ENCODE measurements at regions not wholly inside any gene's neighbourhood (a gene's known extent, or its start where the extent isn't known, plus 50 kb on each side); places are given as distances from the start of the nearest gene placed in this dataset.

- intact Hi-C loops (cut with DNase I, micrococcal nuclease): no loop called here
- CTCF ChIA-PET: no interaction called here
- H3K27ac ChIP-seq (ENCODE audit: low read depth in 1 of 2, low read length in 2 of 2): no peak overlapping the region
- Mint-ChIP-seq H3K27ac (no peak overlapping the region), H3K4me3 (no peak overlapping the region), H3K27me3 (no peaks in the 10 kb centered on the region), H3K4me1 (ENCODE audit: low read depth) (no peaks in the 10 kb centered on the region), H3K36me3 (ENCODE audit: low read depth) (no peaks in the 10 kb centered on the region), H3K9me3 (no peaks in the 10 kb centered on the region)
- ATAC-seq (ENCODE audit: poor library complexity) (no peak), DNase-seq (no peak)
- H3K4me3 ChIP-seq (ENCODE audit: low read length): no peak overlapping the region
- H3K9me3 ChIP-seq (ENCODE audit: control insufficient read depth in 1 of 2, insufficient read depth in 1 of 2, low read length in 2 of 2): no peaks in the 10 kb centered on the region
- no peak for TF ChIP-seq CTCF (IDR thresholded peaks at IDR 0.05)
- POLR2A ChIA-PET: no interaction called here
- H3K36me3 ChIP-seq (ENCODE audit: insufficient read depth, low read length): no peaks in the 10 kb centered on the region
- no peaks in the 10 kb centered on the region for H3K4me1 ChIP-seq (ENCODE audit: insufficient read depth, low read length)
- H3K27me3 ChIP-seq (ENCODE audit: control insufficient read depth in 1 of 2, insufficient read depth in 2 of 2, low read length in 2 of 2): no peaks in the 10 kb centered on the region
Observed at GRCh38 chr1:219428651-219429050, 184.3 kb downstream of the ZC3H11B start.

GRCh38 chr1:219427989-219428388 is 184.9 kb downstream of the ZC3H11B start:
- no peak for ATAC-seq (ENCODE audit: poor library complexity)
- Histone ChIP-seq H3K36me3 (ENCODE audit: insufficient read depth, low read length) (no peaks in the 10 kb centered on the region), H3K9me3 (ENCODE audit: control insufficient read depth in 1 of 2, insufficient read depth in 1 of 2, low read length in 2 of 2) (no peaks in the 10 kb centered on the region), H3K27ac (ENCODE audit: low read depth in 1 of 2, low read length in 2 of 2) (no peak overlapping the region), H3K4me3 (ENCODE audit: low read length) (no peak overlapping the region), H3K27me3 (ENCODE audit: control insufficient read depth in 1 of 2, insufficient read depth in 2 of 2, low read length in 2 of 2) (no peaks in the 10 kb centered on the region), H3K4me1 (ENCODE audit: insufficient read depth, low read length) (no peaks in the 10 kb centered on the region)
- no peaks in the 10 kb centered on the region for H3K9me3 Mint-ChIP-seq
- no peak for DNase-seq
- no peak overlapping the region for H3K27ac Mint-ChIP-seq
- ChIA-PET POLR2A (no interaction called here), CTCF (no interaction called here)
- no peak overlapping the region for H3K4me3 Mint-ChIP-seq
- no peaks in the 10 kb centered on the region for H3K36me3 Mint-ChIP-seq (ENCODE audit: low read depth)
- H3K4me1 Mint-ChIP-seq (ENCODE audit: low read depth): no peaks in the 10 kb centered on the region
- no peak for TF ChIP-seq CTCF (IDR thresholded peaks at IDR 0.05)
- intact Hi-C loops (cut with DNase I, micrococcal nuclease): no loop called here
- no peaks in the 10 kb centered on the region for H3K27me3 Mint-ChIP-seq

- ChIA-PET CTCF (no interaction called here), POLR2A (no interaction called here)
- ATAC-seq (ENCODE audit: poor library complexity): no peak
Observed at GRCh38 chr1:219427403-219427802, 185.5 kb downstream of the ZC3H11B start.

More at GRCh38 chr1:219427403-219427802, 185.5 kb downstream of the ZC3H11B start:
- Histone ChIP-seq H3K9me3 (ENCODE audit: control insufficient read depth in 1 of 2, insufficient read depth in 1 of 2, low read length in 2 of 2) (no peaks in the 10 kb centered on the region), H3K4me1 (ENCODE audit: insufficient read depth, low read length) (no peaks in the 10 kb centered on the region), H3K27ac (ENCODE audit: low read depth in 1 of 2, low read length in 2 of 2) (no peak overlapping the region), H3K36me3 (ENCODE audit: insufficient read depth, low read length) (no peaks in the 10 kb centered on the region), H3K27me3 (ENCODE audit: control insufficient read depth in 1 of 2, insufficient read depth in 2 of 2, low read length in 2 of 2) (no peaks in the 10 kb centered on the region), H3K4me3 (ENCODE audit: low read length) (no peak overlapping the region)
- Mint-ChIP-seq H3K4me1 (ENCODE audit: low read depth) (no peaks in the 10 kb centered on the region), H3K4me3 (no peak overlapping the region), H3K27me3 (no peaks in the 10 kb centered on the region), H3K27ac (no peak overlapping the region), H3K36me3 (ENCODE audit: low read depth) (no peaks in the 10 kb centered on the region), H3K9me3 (no peaks in the 10 kb centered on the region)
- DNase-seq: no peak
- intact Hi-C loops (cut with DNase I, micrococcal nuclease): no loop called here
- no peak for TF ChIP-seq CTCF (IDR thresholded peaks at IDR 0.05)
